Activated CD8-positive, alpha-beta memory T cell treated with anti-CD3 and anti-CD28 coated beads for 1 hour (primary cell): ENCODE measurements at regions not wholly inside any gene's neighbourhood (a gene's known extent, or its start where the extent isn't known, plus 50 kb on each side); places are given as distances from the start of the nearest gene placed in this dataset.

Source experiments
- DNase-seq, 2 donors: peaks; one replicate each; pipeline ENCODE4 v3.0.0-alpha.2; 2020; ENCODE audit warnings: low read depth in 1 of 2; ENCODE audit errors: extremely low read depth in 1 of 2

DNA sequence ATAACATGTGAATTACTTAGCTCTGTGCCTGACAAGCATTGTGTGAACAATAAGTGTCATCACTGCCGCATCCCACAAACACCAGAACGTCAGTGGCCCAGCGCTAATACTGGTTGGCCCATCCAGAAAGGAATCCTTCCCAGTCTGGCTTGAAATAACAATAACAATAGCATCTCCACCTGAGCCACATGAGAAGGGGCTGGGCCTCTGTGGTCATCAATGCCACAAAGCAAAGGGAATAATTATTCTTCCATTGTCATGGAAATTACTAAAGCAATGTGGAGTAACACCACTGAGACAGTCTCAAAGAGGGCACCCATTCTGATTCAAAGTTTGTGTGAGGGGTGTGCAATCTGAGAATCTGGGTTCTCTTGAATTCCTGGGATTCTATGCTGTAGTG lies 105.7 kb upstream of the INHBA start:
- DNase-seq = no peak

DNA sequence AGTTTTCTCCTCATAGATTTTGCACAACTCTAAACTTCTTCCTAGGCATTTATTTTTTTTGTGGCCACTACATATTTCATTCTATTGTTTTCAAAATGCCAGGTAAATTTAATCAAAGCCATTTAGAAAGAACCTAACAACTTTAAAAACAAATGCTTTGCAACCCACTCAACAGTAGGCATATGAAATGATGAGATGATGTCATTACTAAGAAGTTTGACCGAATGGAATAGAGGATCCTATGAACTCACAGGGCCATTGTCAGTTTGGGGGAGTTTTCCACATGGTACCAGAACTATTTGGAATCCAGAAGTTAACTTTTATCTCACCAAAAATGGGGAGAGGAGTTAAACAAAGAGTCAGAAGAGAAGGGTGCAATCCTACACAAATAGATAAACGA lies 100.7 kb upstream of the INHBA start:
- no peak for DNase-seq

DNA sequence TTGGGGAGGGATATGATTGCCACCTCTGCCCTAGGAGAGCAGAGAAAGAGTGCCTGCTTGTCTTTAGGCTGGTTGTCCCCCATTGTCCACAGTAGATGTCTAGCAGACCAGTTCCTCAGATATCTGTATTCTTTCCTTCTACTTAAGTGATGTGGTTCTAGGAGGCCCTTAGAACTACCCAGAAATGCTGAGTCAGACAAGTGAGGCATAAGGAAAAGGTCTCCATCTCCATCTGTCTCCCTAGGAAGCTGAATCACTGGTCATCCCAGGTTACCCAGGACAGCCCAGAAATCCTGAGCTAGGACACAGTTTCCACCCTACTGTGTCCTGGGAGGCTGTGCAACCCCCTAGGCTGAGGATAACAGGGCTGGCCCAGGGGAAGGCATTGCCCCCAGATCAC lies 93.4 kb upstream of the INHBA start:
- DNase-seq = no peak

DNA sequence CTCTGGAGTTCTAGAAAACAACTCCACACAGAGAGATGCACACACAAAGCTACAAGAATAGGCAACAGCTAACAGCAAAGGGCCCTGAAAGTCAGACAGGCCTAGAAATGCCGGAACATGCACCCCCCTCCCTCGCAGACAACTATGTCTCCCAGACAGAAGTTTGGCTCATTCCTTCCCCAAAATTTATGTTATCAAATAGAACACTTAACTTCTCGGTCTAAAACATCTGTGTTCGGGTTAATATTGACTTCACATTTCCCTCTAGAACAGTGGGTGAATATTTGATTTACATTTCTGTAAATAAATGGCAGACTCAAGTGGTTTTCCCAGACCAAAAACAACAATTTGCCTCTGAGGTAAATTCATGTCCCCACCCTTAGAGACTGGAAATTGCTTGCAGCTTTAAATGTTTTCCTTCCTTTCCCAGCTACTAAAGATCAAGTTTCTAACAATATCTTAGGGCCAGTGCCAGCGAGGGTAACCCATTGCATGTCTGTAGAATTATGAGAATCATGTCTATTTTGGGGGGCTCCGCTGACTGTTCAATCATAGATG lies 92.5 kb upstream of the INHBA start:
- DNase-seq = no peak

DNA sequence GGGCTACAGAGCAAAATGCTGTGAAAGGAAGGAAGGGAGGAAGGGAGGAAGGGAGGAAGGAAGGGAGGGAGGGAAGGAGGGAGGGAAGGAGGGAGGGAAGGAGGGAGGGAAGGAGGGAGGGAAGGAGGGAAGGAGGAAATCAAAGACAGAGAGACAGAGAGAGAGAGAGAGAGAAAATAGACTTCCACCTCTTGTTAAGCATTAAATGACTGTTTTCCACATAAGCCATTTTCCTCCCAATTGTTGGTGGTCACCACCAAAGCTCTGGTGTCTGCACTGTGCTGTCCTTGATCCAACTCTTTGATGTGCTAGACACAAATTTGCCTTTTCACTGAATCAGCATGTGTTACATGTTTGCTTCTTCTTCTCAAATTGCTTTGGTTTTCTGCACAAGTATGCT lies 90.7 kb upstream of the INHBA start:
- no peak for DNase-seq

DNA sequence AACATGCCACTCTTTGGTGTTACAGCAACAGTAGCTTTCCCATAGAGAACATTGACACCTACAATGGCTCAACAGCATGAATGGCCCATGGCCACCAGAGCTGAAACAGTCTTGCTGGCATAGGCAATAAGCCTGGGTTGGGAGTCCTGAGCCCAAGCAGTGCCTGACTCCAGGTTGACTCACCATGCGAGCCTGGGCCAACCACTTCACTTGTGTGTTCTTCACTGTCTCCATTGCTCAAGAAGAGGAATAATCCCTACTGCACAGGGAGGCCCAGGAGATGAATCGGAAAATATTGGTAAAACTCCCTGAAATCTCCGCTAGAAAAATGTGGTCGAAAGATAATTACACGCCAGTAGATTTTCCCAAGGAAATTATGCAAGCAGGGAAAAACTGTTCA lies 89.2 kb upstream of the INHBA start:
- DNase-seq = no peak

DNA sequence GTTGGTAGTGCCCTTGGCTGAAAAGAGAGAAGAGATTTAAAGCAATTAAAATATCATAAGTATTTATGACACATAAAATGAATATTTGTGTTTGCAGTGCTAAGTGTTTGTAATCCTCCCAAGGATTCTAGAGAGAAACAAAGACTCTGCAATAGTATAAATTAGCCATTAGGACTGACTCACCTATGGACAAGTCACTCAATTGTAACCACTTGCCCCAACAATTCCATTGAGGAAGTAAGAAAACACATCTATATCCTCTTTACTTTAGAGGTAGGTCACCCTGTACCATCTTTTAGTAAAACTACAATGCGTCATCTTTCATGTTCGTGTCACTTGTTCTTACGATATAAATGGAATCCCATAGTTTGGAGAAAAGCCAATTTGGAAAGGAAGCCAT lies 85.7 kb upstream of the INHBA start:
- no peak for DNase-seq

DNA sequence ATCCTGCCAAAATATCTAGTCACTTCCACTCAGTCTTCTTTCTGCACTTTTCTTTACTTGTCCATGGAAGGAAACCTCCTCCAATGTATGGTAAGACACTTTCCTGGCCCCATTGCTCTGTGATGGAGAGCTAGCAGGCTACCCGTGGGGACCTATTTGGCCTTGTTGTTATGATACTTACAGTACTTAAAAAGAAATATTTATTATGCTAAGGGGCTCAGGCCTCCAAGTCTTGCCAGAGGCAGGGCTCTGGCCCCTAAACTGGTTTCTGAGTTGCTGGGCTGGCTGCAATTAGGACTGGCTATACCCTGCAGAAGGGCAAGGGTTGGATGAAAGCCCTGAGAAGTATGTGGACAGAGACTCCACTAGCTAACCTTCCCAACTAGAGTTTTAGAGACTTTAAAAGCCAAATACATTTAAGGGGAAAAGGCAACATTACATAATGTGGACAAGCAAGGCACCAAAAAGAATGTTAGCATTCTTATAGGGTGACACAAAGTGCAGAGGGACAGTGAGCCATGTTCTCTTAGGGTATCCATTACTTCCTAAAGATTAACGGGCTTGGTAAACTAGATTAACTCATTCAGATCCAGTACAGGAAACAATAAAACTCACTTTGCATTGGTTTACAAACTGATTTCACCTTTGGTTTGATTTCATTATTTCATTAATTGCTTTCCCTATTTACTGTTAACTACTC lies 84.9 kb upstream of the INHBA start:
- DNase-seq = no peak

DNA sequence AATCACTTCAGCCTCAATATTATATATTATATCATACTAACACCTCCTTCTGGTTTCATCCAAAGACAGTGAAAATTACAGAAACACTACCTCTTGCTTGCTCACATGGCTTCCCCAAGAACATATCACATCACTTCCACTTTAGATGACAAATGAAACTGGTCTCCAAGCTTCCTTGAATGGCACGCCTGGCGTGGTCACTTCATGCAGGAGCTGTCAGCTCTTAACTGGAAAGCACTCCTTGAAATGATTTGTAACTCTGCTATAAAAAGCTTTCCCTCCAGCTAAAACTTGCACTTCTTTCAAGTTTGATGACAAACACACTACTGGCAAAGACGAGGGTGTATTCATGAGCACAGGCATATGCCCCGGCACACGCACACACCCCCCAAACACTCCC lies 84.1 kb upstream of the INHBA start:
- DNase-seq = no peak

DNA sequence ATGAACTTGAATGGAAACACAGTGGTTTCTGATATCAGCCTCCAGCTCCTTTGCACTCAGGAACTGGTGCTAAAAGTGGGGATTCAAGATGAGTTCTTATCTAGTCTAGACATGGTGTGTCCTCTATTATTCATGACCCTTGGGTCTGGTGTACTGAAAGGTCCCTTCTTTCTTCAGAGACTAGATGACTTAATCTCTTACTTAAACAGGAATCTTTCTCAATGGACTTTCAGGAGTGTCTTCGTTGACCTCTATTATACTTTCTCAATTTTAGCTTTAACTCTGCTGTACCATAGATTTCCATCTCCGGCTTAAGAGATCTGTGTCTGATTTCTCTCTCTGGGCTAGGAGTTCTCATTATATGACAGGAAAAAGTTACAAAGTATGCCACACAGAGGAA lies 83.5 kb upstream of the INHBA start:
- DNase-seq = no peak

DNA sequence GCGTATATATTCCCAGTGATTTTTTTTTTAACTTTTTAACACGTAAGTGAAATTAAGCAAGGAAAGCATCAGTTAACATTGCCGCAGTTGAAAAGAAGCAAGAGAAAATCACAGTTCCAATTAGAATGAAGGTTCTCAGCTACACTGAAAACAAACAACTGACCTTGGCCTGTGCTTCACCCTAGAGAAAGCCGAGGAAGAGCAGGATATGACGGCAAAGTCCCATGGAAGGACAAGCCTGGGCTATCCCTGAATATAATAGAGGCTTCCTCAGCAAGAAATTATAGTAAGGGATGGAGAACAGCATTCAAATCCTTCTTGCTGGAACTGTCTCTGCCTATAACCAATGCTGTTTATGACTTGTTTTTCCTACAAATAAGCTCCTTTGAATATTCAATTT lies 83.0 kb upstream of the INHBA start:
- DNase-seq = no peak

DNA sequence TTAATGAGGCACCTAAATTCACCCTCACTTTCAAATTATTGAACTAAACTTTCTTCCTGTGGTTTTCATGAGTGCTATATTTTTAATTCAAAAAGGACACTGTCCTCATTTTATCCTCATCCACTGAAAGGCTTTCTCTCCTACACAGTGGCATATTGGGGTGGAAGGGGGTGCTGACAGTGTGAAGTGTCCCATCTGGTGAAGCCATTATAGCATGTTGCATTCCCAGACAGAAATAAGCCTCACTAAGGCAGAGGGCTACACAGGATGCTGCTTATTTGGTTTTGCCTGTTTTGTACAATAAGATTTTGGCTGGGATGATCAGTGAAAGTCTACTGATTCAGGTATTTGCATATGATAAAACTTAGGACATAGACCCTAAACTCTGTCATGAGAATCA lies 82.4 kb upstream of the INHBA start:
- DNase-seq = no peak

DNA sequence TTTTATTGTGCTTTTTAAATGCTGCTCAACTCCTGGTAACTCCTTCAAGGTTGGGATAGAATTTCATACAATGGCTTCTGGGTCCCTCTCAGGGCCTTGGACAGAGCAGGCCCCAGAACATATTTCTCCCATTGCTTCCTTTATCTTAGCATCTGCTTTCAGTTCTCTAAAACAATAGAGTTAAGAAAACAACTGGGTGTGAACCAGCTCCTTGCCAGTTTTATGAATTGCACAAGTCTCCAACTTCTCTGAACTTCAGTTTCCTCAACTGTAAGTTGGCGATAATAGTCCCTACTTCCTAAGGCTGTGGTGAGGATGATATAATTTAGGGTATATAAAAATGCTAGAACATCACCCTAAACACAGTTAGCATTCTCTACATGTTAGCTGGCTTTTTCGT lies 77.0 kb upstream of the INHBA start:
- no peak for DNase-seq

DNA sequence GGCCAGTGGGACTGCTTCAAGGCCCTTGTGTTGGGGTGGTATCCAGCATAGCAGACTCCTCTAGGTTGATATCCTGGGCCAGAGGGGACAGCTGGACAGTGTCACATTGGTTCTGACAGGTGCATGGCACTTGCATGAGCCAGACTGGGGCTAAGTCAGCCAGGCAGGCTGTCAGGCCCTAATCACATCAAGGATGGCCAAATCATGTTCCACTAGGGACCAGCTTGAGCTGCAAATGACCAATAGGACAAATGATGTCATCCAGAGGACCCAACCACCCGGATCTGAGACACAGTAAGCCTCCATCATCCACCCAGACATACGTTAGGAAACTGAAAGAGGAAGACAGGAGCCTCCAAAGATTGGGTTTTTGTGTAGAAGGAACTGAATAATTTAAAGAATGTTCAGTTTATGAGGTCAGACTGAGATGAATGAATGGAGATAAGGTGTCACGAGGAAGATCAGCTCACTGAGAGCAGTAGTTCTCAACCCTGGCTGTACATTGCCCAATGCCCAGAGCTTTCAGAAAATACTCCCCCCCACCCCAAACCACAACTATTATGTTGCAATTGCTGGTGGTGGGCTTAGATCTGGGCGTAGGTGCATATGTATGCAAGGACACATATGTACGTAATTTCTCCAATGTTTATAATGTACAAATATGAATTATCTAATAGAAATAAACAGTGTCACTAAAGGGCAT lies 75.2 kb upstream of the INHBA start:
- DNase-seq = no peak

DNA sequence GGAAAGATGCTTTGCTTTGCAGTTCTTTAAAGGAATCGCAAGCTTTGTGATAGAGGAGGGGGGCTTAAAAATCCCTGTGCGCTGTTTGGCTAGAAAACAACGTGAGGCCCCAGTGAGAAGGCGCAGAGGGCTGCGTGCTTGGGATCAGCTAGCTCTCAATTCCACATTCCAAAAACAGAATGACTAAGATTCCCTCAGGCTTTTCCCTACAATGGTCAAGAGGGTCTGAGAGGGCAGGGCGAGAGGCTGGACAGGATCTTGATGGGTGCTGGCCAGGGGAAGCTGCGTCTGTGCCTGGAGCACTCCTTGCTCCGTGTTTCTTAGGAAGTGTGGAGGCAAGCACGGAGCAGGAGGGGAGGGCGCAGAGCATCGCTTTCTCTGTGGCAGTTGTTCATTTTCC lies 72.1 kb upstream of the INHBA start:
- no peak for DNase-seq

DNA sequence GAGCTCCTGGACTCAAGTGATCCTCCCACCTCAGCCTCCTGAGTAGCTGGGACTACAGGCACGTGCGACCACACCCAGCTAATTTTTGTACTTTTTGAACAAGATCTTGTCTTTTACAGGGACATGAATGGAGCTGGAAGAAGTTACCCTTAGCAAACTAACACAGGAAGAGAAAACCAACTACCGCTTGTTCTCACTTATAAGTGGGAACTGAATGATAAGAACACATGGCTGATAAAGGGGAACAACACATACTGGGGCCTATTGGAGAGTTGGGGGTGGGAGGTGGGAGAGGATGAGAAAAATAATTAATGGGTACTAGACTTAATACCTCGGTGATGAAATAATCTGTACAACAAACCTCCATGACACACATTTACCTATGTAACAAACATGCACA lies 70.9 kb upstream of the INHBA start:
- DNase-seq = no peak

DNA sequence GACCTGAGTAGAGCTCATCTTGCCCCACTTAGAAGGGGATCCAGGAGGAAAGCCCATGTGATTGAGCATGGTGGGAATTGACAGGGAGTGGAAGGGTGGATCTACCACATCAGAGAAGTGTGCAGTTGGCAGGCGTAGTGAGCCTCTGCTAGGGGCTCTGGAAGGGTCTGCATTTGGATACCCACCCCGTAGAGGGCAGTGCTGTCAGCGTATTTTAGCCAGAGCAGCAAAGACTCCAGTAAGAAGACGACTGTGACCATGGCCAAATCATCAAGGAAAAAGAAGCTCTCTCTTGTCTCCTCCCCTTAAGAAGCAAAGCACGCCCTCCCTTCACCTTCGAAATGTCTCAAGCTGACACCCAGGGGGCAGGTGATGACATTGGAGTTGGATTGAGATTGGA lies 68.8 kb upstream of the INHBA start:
- DNase-seq = no peak

DNA sequence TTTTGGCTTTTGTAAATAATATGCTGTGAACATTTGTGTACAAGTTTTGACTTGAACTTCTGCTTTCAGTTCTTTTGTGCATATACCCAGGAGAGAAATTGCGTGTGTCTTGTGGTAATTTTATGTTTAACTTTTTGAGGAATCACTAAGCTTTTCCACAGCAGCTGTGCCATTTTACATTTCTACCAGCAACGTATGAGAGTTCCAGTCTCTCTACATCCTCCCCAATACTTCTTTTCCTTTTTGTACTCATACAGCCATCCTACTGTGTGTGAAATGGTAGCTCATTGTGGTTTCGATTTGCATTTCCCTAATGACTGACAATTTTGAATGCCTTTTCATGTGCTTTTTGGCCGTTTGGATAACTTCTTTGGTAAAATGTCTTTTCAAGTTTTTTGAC lies 66.3 kb upstream of the INHBA start:
- no peak for DNase-seq

DNA sequence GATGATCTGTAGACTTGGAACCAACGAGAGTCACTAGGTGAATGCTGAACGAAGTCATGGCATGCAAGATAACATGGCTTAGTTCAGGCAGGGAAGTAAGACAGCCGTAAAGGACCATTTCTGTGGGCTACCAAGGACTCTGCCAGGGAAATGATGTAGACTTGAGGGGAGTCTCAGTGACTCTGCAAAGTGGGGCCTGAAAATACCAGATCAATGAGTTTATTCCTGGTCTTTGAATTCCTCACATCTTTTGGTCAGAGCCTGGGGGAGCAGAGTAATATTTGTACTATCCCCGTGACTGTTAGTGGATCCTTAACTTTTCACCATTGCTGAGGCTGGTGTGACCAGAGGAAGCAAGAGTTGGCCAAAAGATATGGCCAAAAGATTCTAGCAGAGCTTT lies 60.7 kb upstream of the INHBA start:
- DNase-seq = no peak

DNA sequence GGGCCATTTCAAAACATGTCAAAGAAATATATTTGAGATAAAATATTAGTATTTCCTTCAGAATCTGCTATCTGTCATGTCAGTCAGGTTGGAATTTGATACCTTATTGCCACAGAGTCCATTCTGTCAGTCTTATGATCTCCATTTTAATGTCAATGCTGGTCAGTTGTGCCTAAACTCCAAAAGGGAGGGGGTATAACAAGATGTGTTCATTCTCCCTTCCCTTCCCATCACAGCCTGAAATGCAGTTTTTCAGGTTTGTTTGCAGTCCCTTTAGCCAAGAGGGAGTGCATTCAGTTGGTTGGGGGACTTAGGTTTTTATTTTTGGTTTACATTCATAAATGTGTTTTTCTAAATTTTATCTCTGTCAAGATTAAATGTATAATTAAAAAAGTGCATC lies 59.8 kb upstream of the INHBA start:
- DNase-seq = no peak

DNA sequence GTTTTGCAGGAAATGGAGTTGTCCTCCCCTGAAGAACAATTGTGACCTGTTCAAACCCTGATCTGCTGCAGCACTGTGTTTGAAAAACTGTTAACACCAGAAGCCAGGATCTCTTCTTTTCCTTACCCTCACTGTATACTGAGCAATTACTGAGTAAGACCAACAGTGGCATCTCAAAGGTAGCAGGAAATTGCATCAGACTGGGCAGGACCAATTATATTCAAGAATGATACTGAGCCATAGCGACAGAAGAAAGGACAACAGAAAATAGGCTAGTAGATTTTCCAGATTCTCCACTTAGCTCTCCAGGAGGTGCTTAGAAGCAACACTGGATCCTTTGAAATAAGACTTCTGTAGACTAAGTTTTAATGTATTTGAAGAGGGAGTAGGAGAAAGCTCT lies 57.4 kb upstream of the INHBA start:
- no peak for DNase-seq

DNA sequence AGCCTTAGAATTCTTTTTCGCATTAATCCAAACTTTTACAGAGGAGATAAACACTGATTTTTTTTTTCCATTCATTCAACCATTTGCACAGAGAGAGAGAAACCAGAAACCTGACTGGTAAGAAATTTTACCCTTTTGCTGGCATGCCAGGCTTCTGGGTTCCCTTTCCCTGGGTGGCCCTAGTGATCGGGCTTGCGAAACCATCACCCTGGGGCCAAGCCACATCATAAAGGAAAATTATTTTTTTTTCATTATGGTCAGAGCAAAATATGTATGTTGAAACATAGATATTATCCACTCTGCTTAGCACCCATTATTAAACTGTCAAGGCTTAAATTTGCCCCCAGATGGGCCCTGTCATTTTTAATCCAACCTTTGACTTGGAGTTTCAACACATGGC lies 55.4 kb upstream of the INHBA start:
- no peak for DNase-seq
